ENCODE measurements at regions not wholly inside any gene's neighbourhood (a gene's known extent, or its start where the extent isn't known, plus 50 kb on each side); places are given as distances from the start of the nearest gene placed in this dataset.

DNA sequence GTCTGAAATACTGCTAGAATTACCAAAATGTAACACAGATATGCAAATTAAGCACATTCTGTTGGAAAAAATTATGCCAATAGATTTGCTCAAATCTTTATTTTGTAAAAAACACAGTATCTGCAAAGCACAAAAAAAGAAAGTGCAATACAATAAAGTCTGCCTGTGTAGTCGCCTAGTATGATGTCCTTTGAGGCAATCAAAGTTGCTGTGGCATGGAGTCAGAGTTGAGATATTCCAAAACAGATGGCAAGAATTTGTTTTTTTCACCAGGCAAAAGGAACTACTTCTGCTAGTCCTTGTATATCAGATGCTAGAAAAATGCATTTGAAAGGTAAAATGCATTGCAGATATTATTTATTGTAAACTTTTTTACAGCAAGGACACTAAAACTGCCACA, 531.3 kb upstream of the TMEFF2 start:
- no peak for TF ChIP-seq EZH2phosphoT487 (IDR thresholded peaks at IDR 0.05; ENCODE audit: borderline replicate concordance)
- TF ChIP-seq, protein P1, sequence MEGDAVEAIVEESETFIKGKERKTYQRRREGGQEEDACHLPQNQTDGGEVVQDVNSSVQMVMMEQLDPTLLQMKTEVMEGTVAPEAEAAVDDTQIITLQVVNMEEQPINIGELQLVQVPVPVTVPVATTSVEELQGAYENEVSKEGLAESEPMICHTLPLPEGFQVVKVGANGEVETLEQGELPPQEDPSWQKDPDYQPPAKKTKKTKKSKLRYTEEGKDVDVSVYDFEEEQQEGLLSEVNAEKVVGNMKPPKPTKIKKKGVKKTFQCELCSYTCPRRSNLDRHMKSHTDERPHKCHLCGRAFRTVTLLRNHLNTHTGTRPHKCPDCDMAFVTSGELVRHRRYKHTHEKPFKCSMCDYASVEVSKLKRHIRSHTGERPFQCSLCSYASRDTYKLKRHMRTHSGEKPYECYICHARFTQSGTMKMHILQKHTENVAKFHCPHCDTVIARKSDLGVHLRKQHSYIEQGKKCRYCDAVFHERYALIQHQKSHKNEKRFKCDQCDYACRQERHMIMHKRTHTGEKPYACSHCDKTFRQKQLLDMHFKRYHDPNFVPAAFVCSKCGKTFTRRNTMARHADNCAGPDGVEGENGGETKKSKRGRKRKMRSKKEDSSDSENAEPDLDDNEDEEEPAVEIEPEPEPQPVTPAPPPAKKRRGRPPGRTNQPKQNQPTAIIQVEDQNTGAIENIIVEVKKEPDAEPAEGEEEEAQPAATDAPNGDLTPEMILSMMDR (conservative IDR thresholded peaks at IDR 0.05; ENCODE audit: low read length), result no peak
